Keratinocyte (primary cell): ENCODE measurements at regions not wholly inside any gene's neighbourhood (a gene's known extent, or its start where the extent isn't known, plus 50 kb on each side); places are given as distances from the start of the nearest gene placed in this dataset.

ENCODE experiments used
- DNase-seq: peaks from one replicate; pipeline ENCODE4 v3.0.0-alpha.2; 2011; ENCODE audit warnings: low read depth, missing footprints, low spot score
- FAIRE-seq: peaks from 2 replicates; lab custom pipeline; 2011; peaks lifted over from hg19 to GRCh38; lab: Jason Lieb, UNC
- H2AFZ ChIP-seq: 2 replicates; pipeline ENCODE4 v1.6.0; 2012; ENCODE audit warnings: low read length, control low read depth, inconsistent platforms; ENCODE audit not compliant: control insufficient read depth
- H3K27ac ChIP-seq: 2 replicates; pipeline ENCODE4 v1.5.1; 2011; ENCODE audit warnings: low read length; ENCODE audit not compliant: control insufficient read depth, insufficient read depth
- H3K27me3 ChIP-seq: 3 replicates; pipeline ENCODE4 v1.6.0; 2011; ENCODE audit warnings: low read length; ENCODE audit not compliant: control insufficient read depth, insufficient read depth; ENCODE audit errors: extremely low read depth
- H3K36me3 ChIP-seq, 2 experiments: 2 replicates in 1 of 2; 3 replicates in 1 of 2; pipeline ENCODE4 v1.5.1; 2011; ENCODE audit warnings: low read length in 2 of 2, mild to moderate bottlenecking in 1 of 2; ENCODE audit not compliant: control insufficient read depth in 2 of 2, insufficient read depth in 2 of 2; ENCODE audit errors: extremely low read depth in 1 of 2
- H3K4me1 ChIP-seq: 3 replicates; pipeline ENCODE4 v1.5.1; 2011; ENCODE audit warnings: low read length; ENCODE audit not compliant: control insufficient read depth, insufficient read depth; ENCODE audit errors: extremely low read depth
- H3K4me2 ChIP-seq: 3 replicates; pipeline ENCODE4 v1.6.0; 2011; ENCODE audit warnings: low read depth, low read length; ENCODE audit not compliant: control insufficient read depth, insufficient read depth; ENCODE audit errors: extremely low read depth
- H3K4me3 ChIP-seq, 3 experiments: fragments of 200-600 bp in 1 of 3; sonication (generic) in 1 of 3; 2 replicates in 2 of 3; 3 replicates in 1 of 3; pipeline ENCODE4 v1.5.1; 2011 to 2016; ENCODE audit warnings: low read length in 3 of 3, mild to moderate bottlenecking in 3 of 3, control low read depth in 2 of 3, inconsistent platforms in 1 of 3, low read depth in 1 of 3, mixed read lengths in 1 of 3, mixed run types in 1 of 3, moderate library complexity in 1 of 3; ENCODE audit not compliant: control insufficient read depth in 2 of 3, insufficient read depth in 2 of 3; ENCODE audit errors: extremely low read depth in 1 of 3
- H3K79me2 ChIP-seq: 2 replicates; pipeline ENCODE4 v1.6.0; 2012; ENCODE audit warnings: low read length; ENCODE audit not compliant: control insufficient read depth, insufficient read depth
- H3K9ac ChIP-seq: 3 replicates; pipeline ENCODE4 v1.6.0; 2011; ENCODE audit warnings: low read length; ENCODE audit not compliant: control insufficient read depth, insufficient read depth; ENCODE audit errors: extremely low read depth
- H3K9me1 ChIP-seq: 3 replicates; pipeline ENCODE4 v1.6.0; 2011; ENCODE audit warnings: low read length; ENCODE audit not compliant: control insufficient read depth, insufficient read depth; ENCODE audit errors: extremely low read depth
- H3K9me3 ChIP-seq: 2 replicates; pipeline ENCODE4 v1.5.1; 2012; ENCODE audit warnings: low read depth, low read length; ENCODE audit not compliant: control insufficient read depth
- H4K20me1 ChIP-seq: 3 replicates; pipeline ENCODE4 v1.6.0; 2011; ENCODE audit warnings: low read length; ENCODE audit not compliant: control insufficient read depth, insufficient read depth; ENCODE audit errors: extremely low read depth
- CTCF ChIP-seq, 3 experiments: IDR thresholded peaks in 1 of 3; conservative IDR thresholded peaks in 1 of 3; optimal IDR thresholded peaks in 1 of 3; 2 replicates in 2 of 3; 3 replicates in 1 of 3; pipeline versions ENCODE3 to v1.5.1; 2011; ENCODE audit warnings: low read length in 3 of 3, mild to moderate bottlenecking in 3 of 3, moderate library complexity in 2 of 3, control low read depth in 1 of 3, inconsistent platforms in 1 of 3; ENCODE audit not compliant: insufficient read depth in 2 of 3; ENCODE audit errors: extremely low read depth in 1 of 3
- EZH2 ChIP-seq: IDR thresholded peaks from one replicate; pipeline ENCODE4 v1.6.1; 2012; ENCODE audit warnings: inconsistent platforms, mild to moderate bottlenecking, low read length, moderate library complexity
- dilution Hi-C: fragments of 300-500 bp; cut with MboI; formaldehyde crosslinking; loops from one replicate; pipeline ENCODE4 v1.7.0; 2020; ENCODE audit warnings: low sequenced_read_pairs; ENCODE audit not compliant: extremely low pct_ligation_motif_present

GRCh38 chr2:75862547-75862946 is 151.8 kb upstream of the GCFC2 start:
- no peak for DNase-seq
- no peaks in the 10 kb centered on the region for H3K9me3 ChIP-seq
- no peak overlapping the region for H3K9ac ChIP-seq
- no peak overlapping the region for H3K4me2 ChIP-seq
- no peaks in the 10 kb centered on the region for H3K27me3 ChIP-seq
- no peak overlapping the region for H3K4me3 ChIP-seq
- TF ChIP-seq CTCF (optimal IDR thresholded peaks at IDR 0.05 in 1 of 3, IDR thresholded peaks at IDR 0.05 in 1 of 3, conservative IDR thresholded peaks at IDR 0.05 in 1 of 3; ENCODE audit: extremely low read depth in 1 of 3, insufficient read depth in 2 of 3, low read length in 3 of 3) (no peak), EZH2 (no peak)
- no peaks in the 10 kb centered on the region for H3K9me1 ChIP-seq
- no peak for FAIRE-seq
- no peaks in the 10 kb centered on the region for H4K20me1 ChIP-seq
- H3K4me1 ChIP-seq: no peaks in the 10 kb centered on the region
- H3K79me2 ChIP-seq: no peaks in the 10 kb centered on the region
- dilution Hi-C loops: no loop called here
- H2AFZ ChIP-seq: no peak overlapping the region
- H3K36me3 ChIP-seq: no peaks in the 10 kb centered on the region
- H3K27ac ChIP-seq: no peak overlapping the region

- H3K4me3 ChIP-seq: no peak overlapping the region
- no peaks in the 10 kb centered on the region for H3K27me3 ChIP-seq
- FAIRE-seq (no peak), DNase-seq (no peak)
- no peak for TF ChIP-seq CTCF (optimal IDR thresholded peaks at IDR 0.05 in 1 of 3, IDR thresholded peaks at IDR 0.05 in 1 of 3, conservative IDR thresholded peaks at IDR 0.05 in 1 of 3; ENCODE audit: extremely low read depth in 1 of 3, insufficient read depth in 2 of 3, low read length in 3 of 3)
- TF ChIP-seq EZH2: no peak
- no peak overlapping the region for H3K9ac ChIP-seq
- no peaks in the 10 kb centered on the region for H4K20me1 ChIP-seq
- H3K36me3 ChIP-seq: no peaks in the 10 kb centered on the region
- H3K4me1 ChIP-seq: no peaks in the 10 kb centered on the region
- no peaks in the 10 kb centered on the region for H3K9me3 ChIP-seq
- dilution Hi-C loops: no loop called here
- no peak overlapping the region for H2AFZ ChIP-seq
- H3K4me2 ChIP-seq: no peak overlapping the region
- no peak overlapping the region for H3K27ac ChIP-seq
- H3K9me1 ChIP-seq: no peaks in the 10 kb centered on the region
- H3K79me2 ChIP-seq: no peaks in the 10 kb centered on the region
Measured at GRCh38 chr2:75853436-75853835, 142.7 kb upstream of the GCFC2 start.
